ENCODE measurements at regions not wholly inside any gene's neighbourhood (a gene's known extent, or its start where the extent isn't known, plus 50 kb on each side); places are given as distances from the start of the nearest gene placed in this dataset.
"Not testable (repeated sequence)": the region's sequence is repeated elsewhere in the genome, so short reads cannot be mapped to it uniquely, and the experiment has no call there.

- Histone ChIP-seq H3K27me3 (replicated peaks; ENCODE audit: insufficient read depth, low read length) (no peaks in the 10 kb centered on the region), H3K36me3 (replicated peaks; ENCODE audit: insufficient read depth, low read length) (no peaks in the 10 kb centered on the region), H3F3A (ENCODE audit: insufficient read depth, low read length) (no peaks in the 10 kb centered on the region), H3K4me3 (ENCODE audit: low read length) (no peak overlapping the region), H3K9me3 (replicated peaks; ENCODE audit: insufficient read depth, low read length) (no peaks in the 10 kb centered on the region; the same call in 1 of the 2 replicates), H3K27ac (ENCODE audit: low read length) (no peak overlapping the region), H3K79me2 (ENCODE audit: low read length) (no peaks in the 10 kb centered on the region), H3K4me1 (ENCODE audit: low read length) (no peaks in the 10 kb centered on the region), H2AFZ (ENCODE audit: low read length) (no peak overlapping the region), H3K9me2 (replicated peaks; ENCODE audit: insufficient read depth, low read length) (no peaks in the 10 kb centered on the region), H3K9ac (ENCODE audit: low read length) (no peak overlapping the region), H4K20me1 (ENCODE audit: insufficient read depth, low read length) (no peaks in the 10 kb centered on the region), H3K4me2 (ENCODE audit: low read depth, low read length) (no peak overlapping the region)
- no peak for DNase-seq
- no peak for TF ChIP-seq EZH2 (optimal IDR thresholded peaks at IDR 0.05; ENCODE audit: low read depth, low read length)
- no peak for TF ChIP-seq EZH2phosphoT487 (IDR thresholded peaks at IDR 0.05; ENCODE audit: low read length)
- no peak for TF ChIP-seq CTCF (IDR thresholded peaks at IDR 0.05; ENCODE audit: low read length)
Observed at GRCh38 chr7:109699661-109700060, 1130.0 kb downstream of the DNAJB9 start.

- DNase-seq, result no peak
- H3K9me2 ChIP-seq (replicated peaks; ENCODE audit: insufficient read depth, low read length), result no peaks in the 10 kb centered on the region
- no peaks in the 10 kb centered on the region for H3F3A ChIP-seq (ENCODE audit: insufficient read depth, low read length)
- H3K4me1 ChIP-seq (ENCODE audit: low read length), result no peaks in the 10 kb centered on the region
- H3K9me3 ChIP-seq (replicated peaks; ENCODE audit: insufficient read depth, low read length), result no peaks in the 10 kb centered on the region
- H3K27me3 ChIP-seq (replicated peaks; ENCODE audit: insufficient read depth, low read length), result no peaks in the 10 kb centered on the region
- H2AFZ ChIP-seq (ENCODE audit: low read length), result no peak overlapping the region
- H3K79me2 ChIP-seq (ENCODE audit: low read length), result no peaks in the 10 kb centered on the region
- no peak for TF ChIP-seq CTCF (IDR thresholded peaks at IDR 0.05; ENCODE audit: low read length)
- H3K27ac ChIP-seq (ENCODE audit: low read length), result no peak overlapping the region
- H3K4me2 ChIP-seq (ENCODE audit: low read depth, low read length), result no peak overlapping the region
- no peak overlapping the region for H3K4me3 ChIP-seq (ENCODE audit: low read length)
- no peaks in the 10 kb centered on the region for H4K20me1 ChIP-seq (ENCODE audit: insufficient read depth, low read length)
- H3K36me3 ChIP-seq (replicated peaks; ENCODE audit: insufficient read depth, low read length), result no peaks in the 10 kb centered on the region
- H3K9ac ChIP-seq (ENCODE audit: low read length), result no peak overlapping the region
Observed at GRCh38 chr7:109713366-109713765, 1143.7 kb downstream of the DNAJB9 start.

- not testable (repeated sequence) for H3K9me3 ChIP-seq (replicated peaks; ENCODE audit: insufficient read depth, low read length); H3K27me3 ChIP-seq (replicated peaks; ENCODE audit: insufficient read depth, low read length); H3K79me2 ChIP-seq (ENCODE audit: low read length); H4K20me1 ChIP-seq (ENCODE audit: insufficient read depth, low read length); H3K9ac ChIP-seq (ENCODE audit: low read length); H3K27ac ChIP-seq (ENCODE audit: low read length); H3K4me3 ChIP-seq (ENCODE audit: low read length); H3K4me2 ChIP-seq (ENCODE audit: low read depth, low read length); H3K4me1 ChIP-seq (ENCODE audit: low read length); H3K36me3 ChIP-seq (replicated peaks; ENCODE audit: insufficient read depth, low read length); H3F3A ChIP-seq (ENCODE audit: insufficient read depth, low read length); H2AFZ ChIP-seq (ENCODE audit: low read length); H3K9me2 ChIP-seq (replicated peaks; ENCODE audit: insufficient read depth, low read length)
- peak; percentile 23 for DNase-seq
Observed at GRCh38 chr7:109719359-109719758, 1149.7 kb downstream of the DNAJB9 start.

- Histone ChIP-seq H3K79me2 (ENCODE audit: low read length) (no peaks in the 10 kb centered on the region), H3K4me2 (ENCODE audit: low read depth, low read length) (no peak overlapping the region), H3K4me3 (ENCODE audit: low read length) (no peak overlapping the region), H3K9me2 (replicated peaks; ENCODE audit: insufficient read depth, low read length) (no peaks in the 10 kb centered on the region), H3K36me3 (replicated peaks; ENCODE audit: insufficient read depth, low read length) (no peaks in the 10 kb centered on the region), H3K9ac (ENCODE audit: low read length) (no peak overlapping the region), H3K27me3 (replicated peaks; ENCODE audit: insufficient read depth, low read length) (no peaks in the 10 kb centered on the region), H2AFZ (ENCODE audit: low read length) (no peak overlapping the region), H3K27ac (ENCODE audit: low read length) (no peak overlapping the region), H3F3A (ENCODE audit: insufficient read depth, low read length) (no peaks in the 10 kb centered on the region), H3K4me1 (ENCODE audit: low read length) (no peaks in the 10 kb centered on the region), H3K9me3 (replicated peaks; ENCODE audit: insufficient read depth, low read length) (no peaks in the 10 kb centered on the region), H4K20me1 (ENCODE audit: insufficient read depth, low read length) (no peaks in the 10 kb centered on the region)
- TF ChIP-seq EZH2 (optimal IDR thresholded peaks at IDR 0.05; ENCODE audit: low read depth, low read length) (no peak), EZH2phosphoT487 (IDR thresholded peaks at IDR 0.05; ENCODE audit: low read length) (no peak), CTCF (IDR thresholded peaks at IDR 0.05; ENCODE audit: low read length) (no peak)
- DNase-seq, result no peak
Observed at GRCh38 chr7:109734601-109735000, 1164.9 kb downstream of the DNAJB9 start.

All from MM.1S (cell line).